ENCODE measurements at regions not wholly inside any gene's neighbourhood (a gene's known extent, or its start where the extent isn't known, plus 50 kb on each side); places are given as distances from the start of the nearest gene placed in this dataset.

DNA sequence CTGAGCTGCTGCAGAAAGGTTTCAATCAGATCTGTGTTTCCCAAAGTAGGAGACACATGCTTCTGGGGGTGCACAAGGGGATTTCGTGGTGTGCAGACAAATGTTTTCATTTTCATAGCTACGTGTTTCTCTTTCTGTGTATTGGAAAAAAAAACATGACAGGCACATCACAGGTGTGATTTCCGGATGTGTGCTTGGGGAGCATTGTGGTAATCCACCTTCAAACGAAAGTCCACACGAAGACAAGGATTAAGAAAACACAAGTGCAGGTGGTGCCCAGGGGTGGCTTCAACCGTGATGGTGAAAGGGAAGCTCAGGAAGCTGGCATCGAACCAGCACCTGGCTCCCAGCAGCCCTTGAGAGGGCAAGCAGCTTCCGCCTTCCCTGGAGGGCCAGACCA, 164.6 kb upstream of the LINGO1 start:
- WGBS (ENCODE audit: low lambda C conversion rate): 7% methylated on average over 8 of the region's 8 CpGs
- no TSS peak for BruUV-seq (replicated peaks)
- Histone ChIP-seq H3K27ac (ENCODE audit: extremely low read length, insufficient read depth, low read length) (no peak overlapping the region), H3K9ac (ENCODE audit: insufficient read depth, low read depth, low read length) (no peak overlapping the region), H3K79me2 (ENCODE audit: insufficient read depth, low read length) (no peaks in the 10 kb centered on the region), H4K20me1 (ENCODE audit: insufficient read depth, low read length) (no peaks in the 10 kb centered on the region), H3K27me3 (ENCODE audit: control insufficient read depth in 1 of 2, insufficient read depth in 2 of 2, low read length in 2 of 2) (no peaks in the 10 kb centered on the region; a peak in 2 of 5 replicates), H3K4me2 (ENCODE audit: low read depth, low read length) (no peak overlapping the region), H3K4me3 (replicated peaks in 1 of 3; ENCODE audit: insufficient read depth in 1 of 3, low read depth in 2 of 3, low read length in 3 of 3) (no peak overlapping the region), H3K4me1 (ENCODE audit: insufficient read depth, low read length) (no peaks in the 10 kb centered on the region), H2AFZ (ENCODE audit: low read length) (no peak overlapping the region), H3K9me3 (ENCODE audit: low read length) (no peaks in the 10 kb centered on the region), H3K36me3 (replicated peaks in 1 of 2; ENCODE audit: control insufficient read depth in 1 of 2, insufficient read depth in 2 of 2, low read length in 2 of 2) (no peaks in the 10 kb centered on the region)
- in situ Hi-C loops (cut with HindIII; ENCODE audit: extremely low pct_ligation_motif_present, low pct_unique_long_range_greater_than_20kb): no loop called here
- CTCF ChIA-PET (ENCODE audit: low intra/inter-chr PET ratio, low total read pairs): no interaction called here
- no peak for ATAC-seq
- no peak for DNase-seq (ENCODE audit: low spot score)
- intact Hi-C loops (cut with micrococcal nuclease; ENCODE audit: unreplicated experiment): no loop called here
- no peak for FAIRE-seq
- POLR2A ChIA-PET: no interaction called here
- TF ChIP-seq, protein P1, sequence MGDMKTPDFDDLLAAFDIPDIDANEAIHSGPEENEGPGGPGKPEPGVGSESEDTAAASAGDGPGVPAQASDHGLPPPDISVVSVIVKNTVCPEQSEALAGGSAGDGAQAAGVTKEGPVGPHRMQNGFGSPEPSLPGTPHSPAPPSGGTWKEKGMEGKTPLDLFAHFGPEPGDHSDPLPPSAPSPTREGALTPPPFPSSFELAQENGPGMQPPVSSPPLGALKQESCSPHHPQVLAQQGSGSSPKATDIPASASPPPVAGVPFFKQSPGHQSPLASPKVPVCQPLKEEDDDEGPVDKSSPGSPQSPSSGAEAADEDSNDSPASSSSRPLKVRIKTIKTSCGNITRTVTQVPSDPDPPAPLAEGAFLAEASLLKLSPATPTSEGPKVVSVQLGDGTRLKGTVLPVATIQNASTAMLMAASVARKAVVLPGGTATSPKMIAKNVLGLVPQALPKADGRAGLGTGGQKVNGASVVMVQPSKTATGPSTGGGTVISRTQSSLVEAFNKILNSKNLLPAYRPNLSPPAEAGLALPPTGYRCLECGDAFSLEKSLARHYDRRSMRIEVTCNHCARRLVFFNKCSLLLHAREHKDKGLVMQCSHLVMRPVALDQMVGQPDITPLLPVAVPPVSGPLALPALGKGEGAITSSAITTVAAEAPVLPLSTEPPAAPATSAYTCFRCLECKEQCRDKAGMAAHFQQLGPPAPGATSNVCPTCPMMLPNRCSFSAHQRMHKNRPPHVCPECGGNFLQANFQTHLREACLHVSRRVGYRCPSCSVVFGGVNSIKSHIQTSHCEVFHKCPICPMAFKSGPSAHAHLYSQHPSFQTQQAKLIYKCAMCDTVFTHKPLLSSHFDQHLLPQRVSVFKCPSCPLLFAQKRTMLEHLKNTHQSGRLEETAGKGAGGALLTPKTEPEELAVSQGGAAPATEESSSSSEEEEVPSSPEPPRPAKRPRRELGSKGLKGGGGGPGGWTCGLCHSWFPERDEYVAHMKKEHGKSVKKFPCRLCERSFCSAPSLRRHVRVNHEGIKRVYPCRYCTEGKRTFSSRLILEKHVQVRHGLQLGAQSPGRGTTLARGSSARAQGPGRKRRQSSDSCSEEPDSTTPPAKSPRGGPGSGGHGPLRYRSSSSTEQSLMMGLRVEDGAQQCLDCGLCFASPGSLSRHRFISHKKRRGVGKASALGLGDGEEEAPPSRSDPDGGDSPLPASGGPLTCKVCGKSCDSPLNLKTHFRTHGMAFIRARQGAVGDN (CRISPR knock-in tag; IDR thresholded peaks at IDR 0.05): no peak
- TF ChIP-seq, protein P2, sequence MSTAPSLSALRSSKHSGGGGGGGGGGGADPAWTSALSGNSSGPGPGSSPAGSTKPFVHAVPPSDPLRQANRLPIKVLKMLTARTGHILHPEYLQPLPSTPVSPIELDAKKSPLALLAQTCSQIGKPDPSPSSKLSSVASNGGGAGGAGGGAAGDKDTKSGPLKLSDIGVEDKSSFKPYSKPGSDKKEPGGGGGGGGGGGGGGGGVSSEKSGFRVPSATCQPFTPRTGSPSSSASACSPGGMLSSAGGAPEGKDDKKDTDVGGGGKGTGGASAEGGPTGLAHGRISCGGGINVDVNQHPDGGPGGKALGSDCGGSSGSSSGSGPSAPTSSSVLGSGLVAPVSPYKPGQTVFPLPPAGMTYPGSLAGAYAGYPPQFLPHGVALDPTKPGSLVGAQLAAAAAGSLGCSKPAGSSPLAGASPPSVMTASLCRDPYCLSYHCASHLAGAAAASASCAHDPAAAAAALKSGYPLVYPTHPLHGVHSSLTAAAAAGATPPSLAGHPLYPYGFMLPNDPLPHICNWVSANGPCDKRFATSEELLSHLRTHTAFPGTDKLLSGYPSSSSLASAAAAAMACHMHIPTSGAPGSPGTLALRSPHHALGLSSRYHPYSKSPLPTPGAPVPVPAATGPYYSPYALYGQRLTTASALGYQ (CRISPR knock-in tag; IDR thresholded peaks at IDR 0.05): no peak
- TF ChIP-seq, protein P3, sequence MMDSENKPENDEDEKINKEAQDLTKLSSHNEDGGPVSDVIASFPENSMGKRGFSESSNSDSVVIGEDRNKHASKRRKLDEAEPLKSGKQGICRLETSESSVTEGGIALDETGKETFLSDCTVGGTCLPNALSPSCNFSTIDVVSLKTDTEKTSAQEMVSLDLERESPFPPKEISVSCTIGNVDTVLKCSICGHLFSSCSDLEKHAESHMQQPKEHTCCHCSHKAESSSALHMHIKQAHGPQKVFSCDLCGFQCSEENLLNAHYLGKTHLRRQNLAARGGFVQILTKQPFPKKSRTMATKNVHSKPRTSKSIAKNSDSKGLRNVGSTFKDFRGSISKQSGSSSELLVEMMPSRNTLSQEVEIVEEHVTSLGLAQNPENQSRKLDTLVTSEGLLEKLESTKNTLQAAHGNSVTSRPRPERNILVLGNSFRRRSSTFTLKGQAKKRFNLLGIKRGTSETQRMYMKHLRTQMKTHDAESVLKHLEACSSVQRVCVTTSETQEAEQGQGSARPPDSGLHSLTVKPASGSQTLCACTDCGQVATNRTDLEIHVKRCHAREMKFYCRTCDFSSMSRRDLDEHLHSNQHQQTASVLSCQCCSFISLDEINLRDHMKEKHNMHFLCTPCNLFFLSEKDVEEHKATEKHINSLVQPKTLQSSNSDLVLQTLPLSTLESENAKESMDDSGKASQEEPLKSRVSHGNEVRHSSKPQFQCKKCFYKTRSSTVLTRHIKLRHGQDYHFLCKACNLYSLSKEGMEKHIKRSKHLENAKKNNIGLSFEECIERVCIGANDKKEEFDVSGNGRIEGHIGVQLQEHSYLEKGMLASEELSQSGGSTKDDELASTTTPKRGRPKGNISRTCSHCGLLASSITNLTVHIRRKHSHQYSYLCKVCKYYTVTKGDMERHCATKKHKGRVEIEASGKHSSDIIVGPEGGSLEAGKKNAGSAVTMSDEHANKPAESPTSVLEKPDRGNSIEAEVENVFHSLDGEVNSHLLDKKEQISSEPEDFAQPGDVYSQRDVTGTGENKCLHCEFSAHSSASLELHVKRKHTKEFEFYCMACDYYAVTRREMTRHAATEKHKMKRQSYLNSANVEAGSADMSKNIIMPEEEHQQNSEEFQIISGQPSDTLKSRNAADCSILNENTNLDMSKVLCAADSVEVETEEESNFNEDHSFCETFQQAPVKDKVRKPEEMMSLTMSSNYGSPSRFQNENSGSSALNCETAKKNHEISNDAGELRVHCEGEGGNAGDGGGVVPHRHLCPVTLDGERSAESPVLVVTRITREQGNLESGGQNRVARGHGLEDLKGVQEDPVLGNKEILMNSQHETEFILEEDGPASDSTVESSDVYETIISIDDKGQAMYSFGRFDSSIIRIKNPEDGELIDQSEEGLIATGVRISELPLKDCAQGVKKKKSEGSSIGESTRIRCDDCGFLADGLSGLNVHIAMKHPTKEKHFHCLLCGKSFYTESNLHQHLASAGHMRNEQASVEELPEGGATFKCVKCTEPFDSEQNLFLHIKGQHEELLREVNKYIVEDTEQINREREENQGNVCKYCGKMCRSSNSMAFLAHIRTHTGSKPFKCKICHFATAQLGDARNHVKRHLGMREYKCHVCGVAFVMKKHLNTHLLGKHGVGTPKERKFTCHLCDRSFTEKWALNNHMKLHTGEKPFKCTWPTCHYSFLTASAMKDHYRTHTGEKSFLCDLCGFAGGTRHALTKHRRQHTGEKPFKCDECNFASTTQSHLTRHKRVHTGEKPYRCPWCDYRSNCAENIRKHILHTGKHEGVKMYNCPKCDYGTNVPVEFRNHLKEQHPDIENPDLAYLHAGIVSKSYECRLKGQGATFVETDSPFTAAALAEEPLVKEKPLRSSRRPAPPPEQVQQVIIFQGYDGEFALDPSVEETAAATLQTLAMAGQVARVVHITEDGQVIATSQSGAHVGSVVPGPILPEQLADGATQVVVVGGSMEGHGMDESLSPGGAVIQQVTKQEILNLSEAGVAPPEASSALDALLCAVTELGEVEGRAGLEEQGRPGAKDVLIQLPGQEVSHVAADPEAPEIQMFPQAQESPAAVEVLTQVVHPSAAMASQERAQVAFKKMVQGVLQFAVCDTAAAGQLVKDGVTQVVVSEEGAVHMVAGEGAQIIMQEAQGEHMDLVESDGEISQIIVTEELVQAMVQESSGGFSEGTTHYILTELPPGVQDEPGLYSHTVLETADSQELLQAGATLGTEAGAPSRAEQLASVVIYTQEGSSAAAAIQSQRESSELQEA (CRISPR knock-in tag; IDR thresholded peaks at IDR 0.05; ENCODE audit: not compliant biosample characterization): no peak
- TF ChIP-seq, protein P4, sequence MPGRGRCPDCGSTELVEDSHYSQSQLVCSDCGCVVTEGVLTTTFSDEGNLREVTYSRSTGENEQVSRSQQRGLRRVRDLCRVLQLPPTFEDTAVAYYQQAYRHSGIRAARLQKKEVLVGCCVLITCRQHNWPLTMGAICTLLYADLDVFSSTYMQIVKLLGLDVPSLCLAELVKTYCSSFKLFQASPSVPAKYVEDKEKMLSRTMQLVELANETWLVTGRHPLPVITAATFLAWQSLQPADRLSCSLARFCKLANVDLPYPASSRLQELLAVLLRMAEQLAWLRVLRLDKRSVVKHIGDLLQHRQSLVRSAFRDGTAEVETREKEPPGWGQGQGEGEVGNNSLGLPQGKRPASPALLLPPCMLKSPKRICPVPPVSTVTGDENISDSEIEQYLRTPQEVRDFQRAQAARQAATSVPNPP (CRISPR knock-in tag; IDR thresholded peaks at IDR 0.05): no peak
- TF ChIP-seq ZNF572 (CRISPR knock-in tag; IDR thresholded peaks at IDR 0.05): no peak
- TF ChIP-seq MXD3 (CRISPR knock-in tag; IDR thresholded peaks at IDR 0.05): no peak
